ENCODE measurements at regions not wholly inside any gene's neighbourhood (a gene's known extent, or its start where the extent isn't known, plus 50 kb on each side); places are given as distances from the start of the nearest gene placed in this dataset.

DNA sequence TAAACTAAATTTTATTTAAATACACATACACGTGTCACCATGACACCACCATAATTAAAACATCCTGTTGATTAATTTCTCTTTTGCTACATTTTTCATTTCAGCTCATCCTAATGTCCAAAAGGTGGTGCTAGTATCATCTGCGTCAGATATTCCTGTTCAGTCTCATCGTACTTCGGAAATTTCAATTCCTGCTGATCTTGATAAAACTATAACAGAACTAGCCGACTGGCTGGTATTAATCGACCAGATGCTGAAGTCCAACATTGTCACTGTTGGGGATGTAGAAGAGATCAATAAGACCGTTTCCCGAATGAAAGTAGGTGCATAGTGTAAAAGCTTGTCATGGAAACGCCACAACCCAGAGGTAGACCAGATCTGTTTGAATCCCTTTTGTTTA is 263.4 kb downstream of the UTRN start:
- CTCF ChIA-PET = interaction anchor here (1.1 kb wide), 1 partner anchor 20 kb away, joined by 3 read pairs; no protein-coding TSS in a partner anchor
- Histone ChIP-seq H3K27me3 (ENCODE audit: control insufficient read depth in 1 of 2, insufficient read depth in 2 of 2, low read length in 2 of 2) (no peaks in the 10 kb centered on the region), H3K36me3 (ENCODE audit: insufficient read depth, low read length) (peaks cover 85% of the 10 kb centered on the region), H3K4me1 (ENCODE audit: insufficient read depth, low read length) (no peaks in the 10 kb centered on the region), H3K9me3 (ENCODE audit: control insufficient read depth in 1 of 2, insufficient read depth in 1 of 2, low read length in 2 of 2) (no peaks in the 10 kb centered on the region), H3K27ac (ENCODE audit: low read depth in 1 of 2, low read length in 2 of 2) (no peak overlapping the region), H3K4me3 (ENCODE audit: low read length) (no peak overlapping the region)
- no peaks in the 10 kb centered on the region for H3K27me3 Mint-ChIP-seq
- H3K36me3 Mint-ChIP-seq (ENCODE audit: low read depth) = peaks cover 89% of the 10 kb centered on the region
- no peaks in the 10 kb centered on the region for H3K9me3 Mint-ChIP-seq
- H3K27ac Mint-ChIP-seq = no peak overlapping the region
- TF ChIP-seq, protein P1, sequence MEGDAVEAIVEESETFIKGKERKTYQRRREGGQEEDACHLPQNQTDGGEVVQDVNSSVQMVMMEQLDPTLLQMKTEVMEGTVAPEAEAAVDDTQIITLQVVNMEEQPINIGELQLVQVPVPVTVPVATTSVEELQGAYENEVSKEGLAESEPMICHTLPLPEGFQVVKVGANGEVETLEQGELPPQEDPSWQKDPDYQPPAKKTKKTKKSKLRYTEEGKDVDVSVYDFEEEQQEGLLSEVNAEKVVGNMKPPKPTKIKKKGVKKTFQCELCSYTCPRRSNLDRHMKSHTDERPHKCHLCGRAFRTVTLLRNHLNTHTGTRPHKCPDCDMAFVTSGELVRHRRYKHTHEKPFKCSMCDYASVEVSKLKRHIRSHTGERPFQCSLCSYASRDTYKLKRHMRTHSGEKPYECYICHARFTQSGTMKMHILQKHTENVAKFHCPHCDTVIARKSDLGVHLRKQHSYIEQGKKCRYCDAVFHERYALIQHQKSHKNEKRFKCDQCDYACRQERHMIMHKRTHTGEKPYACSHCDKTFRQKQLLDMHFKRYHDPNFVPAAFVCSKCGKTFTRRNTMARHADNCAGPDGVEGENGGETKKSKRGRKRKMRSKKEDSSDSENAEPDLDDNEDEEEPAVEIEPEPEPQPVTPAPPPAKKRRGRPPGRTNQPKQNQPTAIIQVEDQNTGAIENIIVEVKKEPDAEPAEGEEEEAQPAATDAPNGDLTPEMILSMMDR (IDR thresholded peaks at IDR 0.05) = no peak
- no peak for ATAC-seq (ENCODE audit: poor library complexity)
- DNase-seq = no peak
- H3K4me3 Mint-ChIP-seq = no peak overlapping the region
- intact Hi-C loops (cut with DNase I, micrococcal nuclease) = no loop called here
- H3K4me1 Mint-ChIP-seq (ENCODE audit: low read depth) = no peaks in the 10 kb centered on the region
- POLR2A ChIA-PET = no interaction called here

DNA sequence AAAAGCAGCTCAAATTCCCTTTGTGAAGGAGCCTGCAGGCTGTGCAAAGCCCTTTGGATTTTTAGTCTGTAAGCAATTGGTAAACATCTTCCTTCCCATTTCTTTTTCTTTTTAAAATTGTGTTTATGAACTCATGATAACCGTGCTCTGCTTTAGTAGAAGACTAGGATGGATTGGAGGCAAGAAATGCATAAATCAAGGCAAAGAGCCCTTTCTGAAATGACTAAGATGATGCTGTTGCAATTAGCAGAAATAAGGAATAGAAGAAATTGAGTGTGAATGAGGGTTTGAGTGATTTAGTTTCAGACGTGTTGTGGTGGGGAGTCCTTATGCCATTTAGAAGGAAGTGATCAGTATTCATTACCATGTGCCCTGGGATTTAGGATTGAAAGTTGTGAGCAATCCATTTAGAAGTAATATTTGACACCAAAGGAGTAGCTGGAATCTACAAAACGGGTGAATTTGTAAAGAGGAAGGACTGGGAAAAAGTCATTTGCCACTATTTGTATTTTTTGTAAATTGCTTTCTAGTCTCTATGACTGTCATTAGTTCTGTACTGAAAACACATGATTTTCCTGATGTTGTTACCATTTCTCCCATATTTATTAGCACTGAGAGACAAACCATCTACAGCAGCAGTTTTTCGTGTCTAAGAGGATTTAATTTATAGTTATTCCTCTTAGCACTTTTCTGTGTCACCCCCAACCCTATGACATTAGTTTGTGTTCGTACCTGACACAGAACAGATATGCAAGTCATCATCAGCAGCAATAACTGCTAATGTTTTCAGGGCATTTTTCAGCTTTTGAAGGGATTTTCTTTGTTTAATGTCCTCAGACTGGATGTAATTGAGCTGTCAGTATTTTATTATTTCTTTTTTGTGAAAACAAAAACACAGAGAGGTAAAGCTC is 265.0 kb downstream of the UTRN start:
- peaks cover 79% of the 10 kb centered on the region for H3K36me3 ChIP-seq (ENCODE audit: insufficient read depth, low read length)
- ATAC-seq (ENCODE audit: poor library complexity) (no peak), DNase-seq (no peak)
- H3K27ac ChIP-seq (ENCODE audit: low read depth in 1 of 2, low read length in 2 of 2) = no peak overlapping the region
- H3K4me3 ChIP-seq (ENCODE audit: low read length) = no peak overlapping the region
- POLR2A ChIA-PET = interaction anchor here (0.6 to 1.0 kb wide), 2 partner anchors 10 to 453 kb away, joined by 3 read pairs; no protein-coding TSS in a partner anchor
- H3K27ac Mint-ChIP-seq = peak overlapping the region; percentile 24
- H3K4me3 Mint-ChIP-seq = no peak overlapping the region
- no peaks in the 10 kb centered on the region for H3K27me3 ChIP-seq (ENCODE audit: control insufficient read depth in 1 of 2, insufficient read depth in 2 of 2, low read length in 2 of 2)
- H3K9me3 ChIP-seq (ENCODE audit: control insufficient read depth in 1 of 2, insufficient read depth in 1 of 2, low read length in 2 of 2) = no peaks in the 10 kb centered on the region
- TF ChIP-seq, protein P1 (IDR thresholded peaks at IDR 0.05) = no peak
- H3K36me3 Mint-ChIP-seq (ENCODE audit: low read depth) = peaks cover 89% of the 10 kb centered on the region
- H3K4me1 Mint-ChIP-seq (ENCODE audit: low read depth) = no peaks in the 10 kb centered on the region
- H3K4me1 ChIP-seq (ENCODE audit: insufficient read depth, low read length) = no peaks in the 10 kb centered on the region
- H3K9me3 Mint-ChIP-seq = no peaks in the 10 kb centered on the region
- CTCF ChIA-PET = interaction anchor here (1.1 to 1.2 kb wide), 2 partner anchors 9 to 18 kb away, joined by 3 read pairs; no protein-coding TSS in a partner anchor
- intact Hi-C loops (cut with DNase I, micrococcal nuclease) = no loop called here
- no peaks in the 10 kb centered on the region for H3K27me3 Mint-ChIP-seq

DNA sequence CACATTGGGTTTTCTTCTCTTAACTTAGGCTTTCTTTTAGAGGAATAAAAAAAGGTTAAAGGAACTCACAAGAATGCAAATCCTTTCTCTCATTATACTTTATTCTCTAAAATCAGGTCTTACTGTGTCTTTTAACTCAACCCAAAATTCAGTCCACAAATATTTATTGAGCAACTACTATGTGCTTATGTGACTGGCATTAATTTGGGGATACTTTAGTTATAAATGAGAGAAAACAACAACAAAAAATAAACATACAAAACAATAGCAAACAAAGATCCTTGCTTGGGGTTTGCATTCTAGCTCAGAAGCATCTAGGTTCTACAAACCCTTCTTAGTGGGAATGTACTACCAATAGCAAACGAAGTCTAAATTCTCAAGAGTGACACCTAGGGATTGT is 266.2 kb downstream of the UTRN start:
- no peak for ATAC-seq (ENCODE audit: poor library complexity)
- Histone ChIP-seq H3K4me1 (ENCODE audit: insufficient read depth, low read length) (no peaks in the 10 kb centered on the region), H3K9me3 (ENCODE audit: control insufficient read depth in 1 of 2, insufficient read depth in 1 of 2, low read length in 2 of 2) (no peaks in the 10 kb centered on the region), H3K4me3 (ENCODE audit: low read length) (no peak overlapping the region), H3K36me3 (ENCODE audit: insufficient read depth, low read length) (peaks cover 84% of the 10 kb centered on the region), H3K27me3 (ENCODE audit: control insufficient read depth in 1 of 2, insufficient read depth in 2 of 2, low read length in 2 of 2) (no peaks in the 10 kb centered on the region), H3K27ac (ENCODE audit: low read depth in 1 of 2, low read length in 2 of 2) (no peak overlapping the region)
- no peak for DNase-seq
- H3K4me1 Mint-ChIP-seq (ENCODE audit: low read depth) = no peaks in the 10 kb centered on the region
- H3K4me3 Mint-ChIP-seq = no peak overlapping the region
- H3K27ac Mint-ChIP-seq = no peak overlapping the region
- TF ChIP-seq, protein P1 (IDR thresholded peaks at IDR 0.05) = no peak
- H3K9me3 Mint-ChIP-seq = no peaks in the 10 kb centered on the region
- no peaks in the 10 kb centered on the region for H3K27me3 Mint-ChIP-seq
- ChIA-PET CTCF (interaction anchor here (1.2 kb wide), 1 partner anchor 8 kb away, joined by 3 read pairs; no protein-coding TSS in a partner anchor), POLR2A (interaction anchor here (0.6 kb wide), 1 partner anchor 33 kb away, joined by 3 read pairs; no protein-coding TSS in a partner anchor)
- intact Hi-C loops (cut with DNase I, micrococcal nuclease) = no loop called here
- peaks cover 89% of the 10 kb centered on the region for H3K36me3 Mint-ChIP-seq (ENCODE audit: low read depth)

All from CD4-positive, alpha-beta T cell (primary cell).